BJ (cell line): ENCODE measurements at regions not wholly inside any gene's neighbourhood (a gene's known extent, or its start where the extent isn't known, plus 50 kb on each side); places are given as distances from the start of the nearest gene placed in this dataset.

Experiments
- CTCF ChIA-PET: fragments of 350-600 bp; formaldehyde crosslinking; extraction: SDS; loops from one replicate; lab custom pipeline; 2021; ENCODE audit warnings: antibody characterized with exemption, inconsistent platforms; lab: Yijun Ruan, JAX
- POLR2A ChIA-PET: fragments of 300-600 bp; sonication (Branson Sonifier 250); formaldehyde crosslinking; extraction: SDS; loops from one replicate; lab custom pipeline; 2021; ENCODE audit warnings: antibody characterized with exemption; lab: Charles Lee
- DNase-seq: peaks from one replicate; pipeline ENCODE4 v3.0.0-alpha.2; 2011; ENCODE audit warnings: low read depth
- H3K27me3 ChIP-seq: 2 replicates; pipeline ENCODE4 v1.6.0; 2011; ENCODE audit warnings: low read length; ENCODE audit not compliant: control insufficient read depth, insufficient read depth
- H3K36me3 ChIP-seq: 2 replicates; pipeline ENCODE4 v1.5.1; 2011; ENCODE audit warnings: low read length; ENCODE audit not compliant: control insufficient read depth, insufficient read depth
- H3K4me3 ChIP-seq: 2 replicates; pipeline ENCODE4 v1.5.1; 2011; ENCODE audit warnings: low read depth, mild to moderate bottlenecking, control low read depth, low read length
- CTCF ChIP-seq: IDR thresholded peaks from 2 replicates; pipeline ENCODE4 v1.5.1; 2011; ENCODE audit warnings: low read depth, mild to moderate bottlenecking, control low read depth, inconsistent platforms, low read length, moderate library complexity; ENCODE audit not compliant: insufficient read depth

- DNase-seq: no peak
- CTCF ChIA-PET: no interaction called here
- no peak for TF ChIP-seq CTCF
- H3K27me3 ChIP-seq: no peaks in the 10 kb centered on the region
- POLR2A ChIA-PET: no interaction called here
- no peak overlapping the region for H3K4me3 ChIP-seq
- no peaks in the 10 kb centered on the region for H3K36me3 ChIP-seq
Measured at GRCh38 chr13:81987677-81988357, 1646.9 kb upstream of the SPRY2 start.

- CTCF ChIA-PET: no interaction called here
- Histone ChIP-seq H3K27me3 (no peaks in the 10 kb centered on the region), H3K36me3 (no peaks in the 10 kb centered on the region), H3K4me3 (no peak overlapping the region)
- DNase-seq: no peak
- TF ChIP-seq CTCF: no peak
- POLR2A ChIA-PET: no interaction called here
Measured at GRCh38 chr13:81987159-81987558, 1646.2 kb upstream of the SPRY2 start.

- Histone ChIP-seq H3K36me3 (no peaks in the 10 kb centered on the region), H3K4me3 (no peak overlapping the region), H3K27me3 (no peaks in the 10 kb centered on the region)
- TF ChIP-seq CTCF: no peak
- no peak for DNase-seq
- CTCF ChIA-PET: interaction anchor here (0.6 kb wide), 1 partner anchor 95 kb away, joined by 3 read pairs; no protein-coding TSS in a partner anchor
- POLR2A ChIA-PET: no interaction called here
Measured at GRCh38 chr13:81986308-81986707, 1645.4 kb upstream of the SPRY2 start.

GRCh38 chr13:81957121-81957520, 1616.2 kb upstream of the SPRY2 start:
- no peaks in the 10 kb centered on the region for H3K27me3 ChIP-seq
- CTCF ChIA-PET: no interaction called here
- no peaks in the 10 kb centered on the region for H3K36me3 ChIP-seq
- H3K4me3 ChIP-seq: no peak overlapping the region
- no peak for DNase-seq
- POLR2A ChIA-PET: no interaction called here
- no peak for TF ChIP-seq CTCF

GRCh38 chr13:81929988-81930387, 1589.1 kb upstream of the SPRY2 start:
- Histone ChIP-seq H3K4me3 (no peak overlapping the region), H3K36me3 (no peaks in the 10 kb centered on the region), H3K27me3 (no peaks in the 10 kb centered on the region)
- TF ChIP-seq CTCF: 0 out of 2 replicates have a peak, but pooled peaks have one; percentile 2
- ChIA-PET POLR2A (no interaction called here), CTCF (no interaction called here)
- no peak for DNase-seq
